HG03159 (cell line): ENCODE measurements at regions not wholly inside any gene's neighbourhood (a gene's known extent, or its start where the extent isn't known, plus 50 kb on each side); places are given as distances from the start of the nearest gene placed in this dataset.
"Not testable (repeated sequence)": the region's sequence is repeated elsewhere in the genome, so short reads cannot be mapped to it uniquely, and the experiment has no call there.

Experiments used
- ATAC-seq: cut with Tn5 transposase; IDR thresholded peaks from one replicate; pipeline ENCODE4 v1.9.1; 2021; ENCODE audit warnings: mild to moderate bottlenecking, moderate library complexity; ENCODE audit not compliant: unreplicated experiment

- ATAC-seq = no peak
Observed at GRCh38 chr16:88329726-88330700, 52.7 kb upstream of the ZNF469 start.

GRCh38 chr16:88330971-88331890 is 51.5 kb upstream of the ZNF469 start:
- no peak for ATAC-seq

GRCh38 chr16:88331989-88332920 is 50.5 kb upstream of the ZNF469 start:
- ATAC-seq = no peak

GRCh38 chr16:88332921-88333825 is 49.6 kb upstream of the ZNF469 start:
- ATAC-seq = not testable (repeated sequence)
